GM12878 (cell line): ENCODE measurements at regions not wholly inside any gene's neighbourhood (a gene's known extent, or its start where the extent isn't known, plus 50 kb on each side); places are given as distances from the start of the nearest gene placed in this dataset.

ENCODE experiments used
- ATAC-seq: fragments of 200-7000 bp; cut with Tn5 transposase; 3 replicates; pipeline ENCODE4 v1.9.1; 2020; ENCODE audit warnings: mild to moderate bottlenecking, moderate library complexity
- BruUV-seq: library from RNA; stranded (reverse); fragments of 400-500 nt; replicated peaks from 2 replicates; lab custom pipeline; 2021; lab: Mats Ljungman, UMichigan
- CTCF ChIA-PET: fragments of 300-600 bp; sonication (Branson Sonifier 250); formaldehyde crosslinking; extraction: SDS; loops from one replicate; lab custom pipeline; 2021; ENCODE audit warnings: inconsistent platforms; lab: Yijun Ruan, JAX
- POLR2A ChIA-PET: fragments of 350-600 bp; formaldehyde crosslinking; extraction: SDS; loops from one replicate; lab custom pipeline; 2021; ENCODE audit warnings: inconsistent platforms; lab: Charles Lee
- RAD21 ChIA-PET: fragments of 300-600 bp; sonication (Branson Sonifier 250); formaldehyde crosslinking; loops from one replicate; lab custom pipeline; 2023; ENCODE audit warnings: antibody characterized with exemption; ENCODE audit not compliant: unreplicated experiment; lab: Charles Lee
- SMC1A ChIA-PET: fragments of 300-600 bp; sonication (Branson Sonifier 250); formaldehyde crosslinking; loops from one replicate; lab custom pipeline; 2023; ENCODE audit not compliant: unreplicated experiment, uncharacterized antibody; lab: Charles Lee
- DNase-seq: peaks from one replicate; pipeline ENCODE4 v3.0.0-alpha.2; 2011; ENCODE audit warnings: low read depth, low spot score
- FAIRE-seq: peaks from 3 replicates; lab custom pipeline; 2011; peaks lifted over from hg19 to GRCh38; lab: Jason Lieb, UNC
- H2AFZ ChIP-seq: 2 replicates; pipeline ENCODE4 v1.6.0; 2011; ENCODE audit warnings: low read depth, low read length, control low read depth; ENCODE audit not compliant: control insufficient read depth
- H3K27ac ChIP-seq: 2 replicates; pipeline ENCODE4 v1.5.1; 2011; ENCODE audit warnings: control low read depth; ENCODE audit not compliant: control insufficient read depth, insufficient read depth
- H3K27me3 ChIP-seq, 2 experiments: replicated peaks in 1 of 2; 2 replicates each; pipeline versions ENCODE4 v1.6.0 to v1.6.1; 2011; ENCODE audit warnings: low read length in 1 of 2; ENCODE audit not compliant: control insufficient read depth in 2 of 2, insufficient read depth in 2 of 2
- H3K36me3 ChIP-seq, 2 experiments: 2 replicates each; pipeline ENCODE4 v1.5.1; 2011; ENCODE audit warnings: low read length in 1 of 2; ENCODE audit not compliant: control insufficient read depth in 2 of 2, insufficient read depth in 2 of 2
- H3K4me1 ChIP-seq: 2 replicates; pipeline ENCODE4 v1.6.1; 2011; ENCODE audit warnings: mild to moderate bottlenecking, low read length, moderate library complexity, mixed read lengths; ENCODE audit not compliant: control insufficient read depth, insufficient read depth
- H3K4me2 ChIP-seq: 2 replicates; pipeline ENCODE4 v1.6.0; 2011; ENCODE audit warnings: control low read depth; ENCODE audit not compliant: control insufficient read depth, insufficient read depth
- H3K4me3 ChIP-seq: fragments of 200-600 bp; sonication (generic); 2 replicates; pipeline ENCODE4 v1.5.1; 2016
- H3K79me2 ChIP-seq: 2 replicates; pipeline ENCODE4 v1.6.0; 2011; ENCODE audit warnings: low read length; ENCODE audit not compliant: control insufficient read depth, insufficient read depth
- H3K9ac ChIP-seq: 2 replicates; pipeline ENCODE4 v1.8.0; 2011; ENCODE audit warnings: low read length, control low read depth, mixed read lengths; ENCODE audit not compliant: control insufficient read depth, insufficient read depth
- H3K9me3 ChIP-seq: replicated peaks from 3 replicates; pipeline ENCODE4 v1.5.1; 2011; ENCODE audit warnings: mild to moderate bottlenecking, low read length; ENCODE audit not compliant: control insufficient read depth, insufficient read depth
- H4K20me1 ChIP-seq: 2 replicates; pipeline ENCODE4 v1.6.0; 2011; ENCODE audit not compliant: control insufficient read depth, insufficient read depth
- BHLHE40 ChIP-seq, 2 experiments: fragments of 450-650 bp in 1 of 2; IDR thresholded peaks; 2 replicates each; pipeline ENCODE4 v1.6.1; 2011 to 2017; ENCODE audit warnings: low read depth in 2 of 2, borderline replicate concordance in 1 of 2, improper control_type of control experiment in 1 of 2, low read length in 1 of 2, mild to moderate bottlenecking in 1 of 2
- CHD2 ChIP-seq: IDR thresholded peaks from 2 replicates; pipeline ENCODE4 v1.6.1; 2011; ENCODE audit warnings: low read depth, low read length, improper control_type of control experiment, borderline replicate concordance
- E2F8 ChIP-seq: fragments of 450-650 bp; IDR thresholded peaks from 2 replicates; pipeline ENCODE4 v1.6.1; 2018; ENCODE audit warnings: mild to moderate bottlenecking, low read depth, moderate library complexity; ENCODE audit not compliant: partially characterized antibody
- SKIL ChIP-seq: fragments of 450-650 bp; IDR thresholded peaks from 2 replicates; pipeline ENCODE4 v1.6.1; 2017; ENCODE audit warnings: mild to moderate bottlenecking, low read depth, inconsistent platforms; ENCODE audit not compliant: poor library complexity, severe bottlenecking
- ZBTB33 ChIP-seq: fragments of 450-650 bp; IDR thresholded peaks from 2 replicates; pipeline ENCODE4 v1.6.1; 2017; ENCODE audit warnings: mild to moderate bottlenecking
- ZNF24 ChIP-seq: fragments of 450-650 bp; IDR thresholded peaks from 2 replicates; pipeline ENCODE4 v1.6.1; 2017; ENCODE audit warnings: antibody characterized with exemption, mild to moderate bottlenecking
- ZZZ3 ChIP-seq: IDR thresholded peaks from 2 replicates; pipeline ENCODE4 v1.6.1; 2011; ENCODE audit warnings: low read depth; ENCODE audit not compliant: control insufficient read depth, insufficient read length
- WGBS: methylation state at CpG from one replicate; pipeline ENCODE4 v1.1.6; 2016; ENCODE audit warnings: low lambda C conversion rate; ENCODE audit not compliant: insufficient replicate concordance, insufficient coverage; ENCODE audit errors: missing lambda C conversion rate; 5-methylcytosine and 5-hydroxymethylcytosine counted together
- in situ Hi-C: fragments of 300-500 bp; cut with MboI; formaldehyde crosslinking; loops from 9 replicates; pipeline ENCODE4 v1.14.3; 2018; ENCODE audit warnings: mixed read lengths
- intact Hi-C: fragments of 100-400 bp; cut with micrococcal nuclease; formaldehyde crosslinking; loops from one replicate; pipeline ENCODE4 v1.14.2; 2022; ENCODE audit not compliant: unreplicated experiment

GRCh38 chr9:108138516-108138915 lies 648.9 kb upstream of the KLF4 start (continued):
- TF ChIP-seq E2F8 (no peak), ZZZ3 (no peak), ZNF24 (no peak), BHLHE40 (IDR thresholded peaks at IDR 0.05; ENCODE audit: borderline replicate concordance in 1 of 2, low read depth in 2 of 2, low read length in 1 of 2) (no peak)

- Histone ChIP-seq H3K27me3 (no peaks in the 10 kb centered on the region), H3K4me1 (no peaks in the 10 kb centered on the region), H3K79me2 (no peaks in the 10 kb centered on the region), H3K36me3 (no peaks in the 10 kb centered on the region), H3K9ac (no peak overlapping the region), H3K4me3 (no peak overlapping the region), H3K9me3 (no peaks in the 10 kb centered on the region), H3K27ac (no peak overlapping the region), H2AFZ (no peak overlapping the region), H3K4me2 (no peak overlapping the region), H4K20me1 (no peaks in the 10 kb centered on the region)
- 6% methylated on average over 1 of the region's 1 CpG for WGBS
- FAIRE-seq (no peak), DNase-seq (no peak), ATAC-seq (no peak)
- intact Hi-C loops: no loop called here
- in situ Hi-C loops: no loop called here
- TF ChIP-seq E2F8 (no peak), SKIL (no peak), CHD2 (no peak), ZBTB33 (no peak)
- SMC1A ChIA-PET: no interaction called here
- RAD21 ChIA-PET: no interaction called here
- BruUV-seq: no TSS peak
- POLR2A ChIA-PET: no interaction called here
- CTCF ChIA-PET: no interaction called here
Observed at GRCh38 chr9:108136656-108137055, 647.1 kb upstream of the KLF4 start.
